ENCODE measurements at regions not wholly inside any gene's neighbourhood (a gene's known extent, or its start where the extent isn't known, plus 50 kb on each side); places are given as distances from the start of the nearest gene placed in this dataset.

DNA sequence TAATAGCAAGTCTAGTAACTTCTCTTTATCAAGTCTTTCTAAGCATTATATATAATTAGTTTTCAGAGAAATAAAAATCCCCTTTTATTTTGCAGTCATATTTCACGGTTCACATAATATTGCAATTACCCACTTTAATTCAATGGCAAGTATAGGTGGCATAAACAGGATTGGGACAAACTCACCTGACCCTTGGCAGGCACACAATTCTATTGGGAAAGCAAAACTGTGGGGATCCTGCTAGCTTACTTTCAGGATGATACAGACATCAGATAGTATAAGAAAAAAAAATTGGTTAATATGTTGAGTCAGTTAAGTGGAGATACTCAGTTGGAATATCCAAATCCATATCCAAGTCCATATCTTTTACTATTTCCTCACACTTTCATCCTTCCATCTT, 294.8 kb downstream of the SNX13 start:
- no TSS peak for BruUV-seq (replicated peaks)
- CTCF ChIA-PET = interaction anchor here (0.6 kb wide), 1 partner anchor 62 kb away, joined by 4 read pairs; no protein-coding TSS in a partner anchor
- intact Hi-C loops (cut with micrococcal nuclease; ENCODE audit: unreplicated experiment) (loop anchor here (5.0 to 10.0 kb wide), 3 partner anchors 343 to 751 kb away; no protein-coding TSS in a partner anchor), in situ Hi-C loops (cut with HindIII; ENCODE audit: low pct_unique_long_range_greater_than_20kb, low sequenced_read_pairs) (no loop called here)
- H3K27me3 ChIP-seq (ENCODE audit: control insufficient read depth, insufficient read depth, low read length) = no peaks in the 10 kb centered on the region
- ATAC-seq (no peak), DNase-seq (ENCODE audit: low read depth, low spot score) (no peak)
- TF ChIP-seq POLR2AphosphoS5 (IDR thresholded peaks at IDR 0.05; ENCODE audit: low read depth, low read length) (no peak), SIN3A (IDR thresholded peaks at IDR 0.05; ENCODE audit: borderline replicate concordance, insufficient read depth, low read depth, low read length) (no peak)
- no peaks in the 10 kb centered on the region for H3K36me3 ChIP-seq (ENCODE audit: control insufficient read depth, insufficient read depth, low read length)
- POLR2A ChIA-PET = no interaction called here
- H3K4me3 ChIP-seq (ENCODE audit: low read depth in 2 of 2, low read length in 2 of 2) = no peak overlapping the region
- H3K4me1 ChIP-seq (ENCODE audit: control insufficient read depth, insufficient read depth, low read length) = no peaks in the 10 kb centered on the region
- 0 out of 2 replicates have a peak, but pooled peaks cover 3% of the 10 kb centered on the region for H3K9me3 ChIP-seq (ENCODE audit: control insufficient read depth, insufficient read depth, low read depth, low read length)
- H3K27ac ChIP-seq (ENCODE audit: low read length) = no peak overlapping the region

DNA sequence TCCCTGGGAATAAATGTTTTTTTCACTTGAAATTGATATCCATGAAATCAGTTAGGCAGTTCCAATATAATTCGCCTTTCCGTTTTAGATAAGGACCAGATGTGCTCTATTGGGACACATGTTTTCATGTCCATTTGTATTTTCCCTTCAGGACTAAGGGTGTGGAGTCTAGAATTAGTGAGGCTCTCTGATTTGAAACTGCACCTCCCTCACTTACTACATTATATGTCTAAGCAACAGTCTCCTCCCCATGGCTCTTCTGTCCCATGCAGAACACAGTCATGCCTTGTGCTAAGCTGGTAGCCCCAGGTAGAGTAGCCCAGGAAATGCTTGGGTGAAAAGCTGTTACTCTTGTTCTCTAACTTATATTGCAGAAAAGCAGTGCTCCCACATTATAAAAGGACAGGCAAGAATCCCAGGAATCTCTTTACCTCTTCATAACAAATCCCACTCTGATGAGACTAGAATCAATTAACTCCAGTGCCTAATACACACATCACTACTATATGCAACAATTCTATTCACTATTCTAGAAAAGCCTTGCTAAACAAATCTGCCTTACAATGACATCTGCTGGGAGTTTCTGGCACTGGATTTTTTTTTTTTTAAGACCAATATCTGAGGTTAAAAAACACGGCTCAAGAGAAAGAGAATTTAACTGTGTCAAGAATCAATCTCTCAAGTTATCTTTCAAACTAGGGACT, 293.9 kb downstream of the SNX13 start:
- Histone ChIP-seq H3K4me3 (ENCODE audit: low read depth in 2 of 2, low read length in 2 of 2) (no peak overlapping the region), H3K36me3 (ENCODE audit: control insufficient read depth, insufficient read depth, low read length) (no peaks in the 10 kb centered on the region), H3K27me3 (ENCODE audit: control insufficient read depth, insufficient read depth, low read length) (no peaks in the 10 kb centered on the region), H3K4me1 (ENCODE audit: control insufficient read depth, insufficient read depth, low read length) (no peaks in the 10 kb centered on the region), H3K27ac (ENCODE audit: low read length) (no peak overlapping the region), H3K9me3 (ENCODE audit: control insufficient read depth, insufficient read depth, low read depth, low read length) (0 out of 2 replicates have a peak, but pooled peaks cover 3% of the 10 kb centered on the region)
- peak; percentile 72 for ATAC-seq
- BruUV-seq (replicated peaks) = no TSS peak
- in situ Hi-C loops (cut with HindIII; ENCODE audit: low pct_unique_long_range_greater_than_20kb, low sequenced_read_pairs) (no loop called here), intact Hi-C loops (cut with micrococcal nuclease; ENCODE audit: unreplicated experiment) (loop anchor here (5.0 to 10.0 kb wide), 3 partner anchors 344 to 752 kb away; no protein-coding TSS in a partner anchor)
- peak; percentile 69 for DNase-seq (ENCODE audit: low read depth, low spot score)
- CTCF ChIA-PET = interaction anchor here (0.7 kb wide), 2 partner anchors 316 to 691 kb away, joined by 3 read pairs; no protein-coding TSS in a partner anchor
- TF ChIP-seq TCF7L2 (IDR thresholded peaks at IDR 0.05; ENCODE audit: low read depth, low read length) (no peak), CTCF (IDR thresholded peaks at IDR 0.05) (peak; percentile 66; the same call in 1 of the 2 replicates)
- POLR2A ChIA-PET = no interaction called here

GRCh38 chr7:17651341-17651740, 289.0 kb downstream of the SNX13 start:
- POLR2A ChIA-PET = interaction anchor here (0.7 kb wide), 1 partner anchor 17 kb away, joined by 4 read pairs; no protein-coding TSS in a partner anchor
- BruUV-seq (replicated peaks) = no TSS peak
- Histone ChIP-seq H3K4me3 (ENCODE audit: low read depth in 2 of 2, low read length in 2 of 2) (no peak overlapping the region), H3K4me1 (ENCODE audit: control insufficient read depth, insufficient read depth, low read length) (no peaks in the 10 kb centered on the region), H3K9me3 (ENCODE audit: control insufficient read depth, insufficient read depth, low read depth, low read length) (no peaks in the 10 kb centered on the region), H3K27ac (ENCODE audit: low read length) (no peak overlapping the region), H3K27me3 (ENCODE audit: control insufficient read depth, insufficient read depth, low read length) (no peaks in the 10 kb centered on the region), H3K36me3 (ENCODE audit: control insufficient read depth, insufficient read depth, low read length) (no peaks in the 10 kb centered on the region)
- TF ChIP-seq TCF7L2 (IDR thresholded peaks at IDR 0.05; ENCODE audit: low read depth, low read length) = no peak
- no peak for TF ChIP-seq CTCF (IDR thresholded peaks at IDR 0.05)
- TF ChIP-seq POLR2AphosphoS5 (IDR thresholded peaks at IDR 0.05; ENCODE audit: low read depth, low read length) = no peak
- no peak for TF ChIP-seq SIN3A (IDR thresholded peaks at IDR 0.05; ENCODE audit: borderline replicate concordance, insufficient read depth, low read depth, low read length)
- TF ChIP-seq REST (IDR thresholded peaks at IDR 0.05; ENCODE audit: insufficient read depth in 1 of 2, low read depth in 2 of 2, low read length in 1 of 2) = no peak
- ATAC-seq (no peak), DNase-seq (ENCODE audit: low read depth, low spot score) (no peak)
- intact Hi-C loops (cut with micrococcal nuclease; ENCODE audit: unreplicated experiment) (no loop called here), in situ Hi-C loops (cut with HindIII; ENCODE audit: low pct_unique_long_range_greater_than_20kb, low sequenced_read_pairs) (no loop called here)
- CTCF ChIA-PET = interaction anchor here (0.6 to 0.7 kb wide), 2 partner anchors 363 to 528 kb away, joined by 3 to 6 read pairs; no protein-coding TSS in a partner anchor
